HepG2 (cell line): ENCODE measurements at regions not wholly inside any gene's neighbourhood (a gene's known extent, or its start where the extent isn't known, plus 50 kb on each side); places are given as distances from the start of the nearest gene placed in this dataset.

ENCODE experiments used
- ATAC-seq: fragments of 200-7000 bp; cut with Tn5 transposase; 3 replicates; pipeline ENCODE4 v1.9.1; 2020; ENCODE audit warnings: mild to moderate bottlenecking, moderate library complexity
- BruUV-seq: library from RNA; stranded (reverse); fragments of 400-500 nt; replicated peaks from 2 replicates; lab custom pipeline; 2021; lab: Mats Ljungman, UMichigan
- CTCF ChIA-PET: fragments of 300-600 bp; formaldehyde crosslinking; extraction: SDS; loops from one replicate; lab custom pipeline; 2021; ENCODE audit warnings: low total read pairs, inconsistent platforms, low intra/inter-chr PET ratio; lab: Yijun Ruan, JAX
- POLR2A ChIA-PET: fragments of 350-600 bp; sonication (Branson Sonifier 250); formaldehyde crosslinking; loops from one replicate; lab custom pipeline; 2020; ENCODE audit warnings: antibody characterized with exemption, inconsistent platforms; lab: Yijun Ruan, JAX
- DNase-seq: peaks from one replicate; pipeline ENCODE4 v3.0.0-alpha.2; 2015; ENCODE audit warnings: low spot score
- FAIRE-seq: peaks from 3 replicates; lab custom pipeline; 2011; peaks lifted over from hg19 to GRCh38; lab: Jason Lieb, UNC
- H2AFZ ChIP-seq: one replicate; pipeline ENCODE4 v1.6.1; 2011; ENCODE audit warnings: low read length, inconsistent platforms
- H3K27ac ChIP-seq: fragments of 300-600 bp; 3 replicates; pipeline ENCODE4 v1.8.0; 2011; ENCODE audit warnings: mixed run types, mild to moderate bottlenecking, mixed read lengths, low read length, inconsistent platforms; ENCODE audit not compliant: insufficient read depth; ENCODE audit errors: extremely low read length
- H3K27me3 ChIP-seq, 2 experiments: fragments of 200-600 bp in 1 of 2; 2 replicates in 1 of 2; 3 replicates in 1 of 2; pipeline versions ENCODE4 v1.6.0 to v1.8.0; 2011; ENCODE audit warnings: low read length in 2 of 2, mild to moderate bottlenecking in 2 of 2, moderate library complexity in 2 of 2, inconsistent platforms in 1 of 2; ENCODE audit not compliant: insufficient read depth in 2 of 2, control insufficient read depth in 1 of 2
- H3K36me3 ChIP-seq, 2 experiments: fragments of 200-600 bp in 1 of 2; replicated peaks in 1 of 2; 2 replicates in 1 of 2; 3 replicates in 1 of 2; pipeline versions ENCODE4 v1.5.1 to v1.8.0; 2011; ENCODE audit warnings: low read length in 2 of 2, inconsistent platforms in 1 of 2; ENCODE audit not compliant: insufficient read depth in 2 of 2, control insufficient read depth in 1 of 2
- H3K4me1 ChIP-seq: 2 replicates; pipeline ENCODE4 v1.5.1; 2012; ENCODE audit warnings: low read length, inconsistent platforms; ENCODE audit not compliant: insufficient read depth
- H3K4me2 ChIP-seq: 2 replicates; pipeline ENCODE4 v1.6.0; 2011; ENCODE audit warnings: low read depth, low read length, inconsistent platforms
- H3K4me3 ChIP-seq, 3 experiments: fragments of 200-600 bp in 1 of 3; sonication (generic), shearing (Covaris generic) in 1 of 3; replicated peaks in 1 of 3; 2 replicates each; pipeline ENCODE4 v1.5.1; 2011 to 2016; ENCODE audit warnings: low read length in 3 of 3, inconsistent platforms in 2 of 3, low read depth in 2 of 3, mild to moderate bottlenecking in 2 of 3, control low read depth in 1 of 3, mixed read lengths in 1 of 3; ENCODE audit not compliant: insufficient read depth in 1 of 3
- H3K79me2 ChIP-seq: one replicate; pipeline ENCODE4 v1.6.1; 2011; ENCODE audit warnings: low read length, inconsistent platforms; ENCODE audit not compliant: insufficient read depth
- H3K9ac ChIP-seq: 2 replicates; pipeline ENCODE4 v1.6.0; 2011; ENCODE audit warnings: mild to moderate bottlenecking, low read depth, low read length, inconsistent platforms; ENCODE audit not compliant: insufficient read depth
- H3K9me3 ChIP-seq: 2 replicates; pipeline ENCODE4 v1.5.1; 2012; ENCODE audit warnings: mild to moderate bottlenecking, low read length
- H4K20me1 ChIP-seq: 2 replicates; pipeline ENCODE4 v1.6.0; 2011; ENCODE audit warnings: inconsistent platforms, mild to moderate bottlenecking, low read length, moderate library complexity; ENCODE audit not compliant: insufficient read depth
- ELF3 ChIP-seq: IDR thresholded peaks from 2 replicates; pipeline ENCODE4 v1.6.1; 2016; ENCODE audit warnings: missing genetic modification reagents, missing compliant biosample characterization
- GTF2F1 ChIP-seq: fragments of 150-350 bp; IDR thresholded peaks from 2 replicates; pipeline ENCODE4 v1.6.1; 2014; ENCODE audit warnings: low read length
- HBP1 ChIP-seq: IDR thresholded peaks from 2 replicates; pipeline ENCODE4 v1.6.1; 2016; ENCODE audit warnings: low read depth, control low read depth
- HDAC1 ChIP-seq: sonication (generic); formaldehyde crosslinking; IDR thresholded peaks from 2 replicates; pipeline ENCODE4 v1.5.1; 2020; ENCODE audit warnings: mild to moderate bottlenecking, missing genetic modification reagents
- HOXA9 ChIP-seq: sonication (generic); formaldehyde crosslinking; IDR thresholded peaks from 2 replicates; pipeline ENCODE4 v1.8.1; 2022; ENCODE audit warnings: missing genetic modification reagents, mild to moderate bottlenecking, moderate library complexity, borderline replicate concordance
- MAFF ChIP-seq: IDR thresholded peaks from 2 replicates; pipeline ENCODE4 v1.6.1; 2011; ENCODE audit warnings: low read depth, low read length, improper control_type of control experiment
- NCOA1 ChIP-seq: sonication (generic); formaldehyde crosslinking; IDR thresholded peaks from 2 replicates; pipeline ENCODE4 v1.9.0; 2021; ENCODE audit warnings: missing genetic modification reagents
- NFATC3 ChIP-seq: sonication (generic); formaldehyde crosslinking; IDR thresholded peaks from 2 replicates; pipeline ENCODE4 v1.5.1; 2020; ENCODE audit warnings: mild to moderate bottlenecking, missing genetic modification reagents
- PLRG1 ChIP-seq: fragments of 450-650 bp; conservative IDR thresholded peaks from 2 replicates; pipeline ENCODE4 v1.6.1; 2016
- SOX5 ChIP-seq: IDR thresholded peaks from 2 replicates; pipeline ENCODE4 v1.6.1; 2016; ENCODE audit warnings: borderline replicate concordance
- TMF1 ChIP-seq: sonication (generic); formaldehyde crosslinking; IDR thresholded peaks from 2 replicates; pipeline ENCODE4 v1.8.1; 2022; ENCODE audit warnings: low read depth, missing genetic modification reagents
- ZNF10 ChIP-seq: sonication (generic); formaldehyde crosslinking; IDR thresholded peaks from 2 replicates; pipeline ENCODE4 v1.4.0; 2020; ENCODE audit warnings: mild to moderate bottlenecking, low read depth, missing genetic modification reagents, borderline replicate concordance
- ZNF367 ChIP-seq: sonication (generic); formaldehyde crosslinking; IDR thresholded peaks from 2 replicates; pipeline ENCODE4 v1.4.0; 2020; ENCODE audit warnings: missing genetic modification reagents, borderline replicate concordance
- ZNF589 ChIP-seq: sonication (generic); formaldehyde crosslinking; conservative IDR thresholded peaks from 2 replicates; pipeline ENCODE4 v1.8.0; 2022; ENCODE audit warnings: mild to moderate bottlenecking, moderate library complexity, missing genetic modification reagents
- ZNF619 ChIP-seq: sonication (generic); formaldehyde crosslinking; IDR thresholded peaks from 2 replicates; pipeline ENCODE4 v1.4.0; 2020; ENCODE audit warnings: mild to moderate bottlenecking, missing genetic modification reagents
- ZNF749 ChIP-seq: sonication (generic); formaldehyde crosslinking; IDR thresholded peaks from 2 replicates; pipeline ENCODE4 v1.8.0; 2022; ENCODE audit warnings: mild to moderate bottlenecking, missing genetic modification reagents, moderate library complexity, borderline replicate concordance
- WGBS: methylation state at CpG from one replicate; pipeline ENCODE4 v1.1.6; 2017; ENCODE audit warnings: low lambda C conversion rate; 5-methylcytosine and 5-hydroxymethylcytosine counted together
- in situ Hi-C: cut with HindIII; loops from 2 replicates; pipeline ENCODE4 v1.10.0; 2017; ENCODE audit warnings: low pct_unique_long_range_greater_than_20kb; ENCODE audit not compliant: extremely low pct_ligation_motif_present
- intact Hi-C: fragments of 100-400 bp; cut with micrococcal nuclease; formaldehyde crosslinking; loops from one replicate; pipeline ENCODE4 v1.10.0; 2022; ENCODE audit not compliant: unreplicated experiment
- TF ChIP-seq, protein P1 (sequence below): sonication (generic); formaldehyde crosslinking; IDR thresholded peaks from 2 replicates; pipeline ENCODE4 v1.4.0; 2020; ENCODE audit warnings: missing genetic modification reagents
- TF ChIP-seq, protein P2 (sequence below): sonication (generic); formaldehyde crosslinking; IDR thresholded peaks from 2 replicates; pipeline ENCODE4 v1.5.1; 2020; ENCODE audit warnings: missing genetic modification reagents, mild to moderate bottlenecking, borderline replicate concordance
- TF ChIP-seq, protein P3 (sequence below): sonication (generic); formaldehyde crosslinking; IDR thresholded peaks from 2 replicates; pipeline ENCODE4 v1.4.0; 2020; ENCODE audit warnings: missing genetic modification reagents
- TF ChIP-seq, protein P4 (sequence below): sonication (generic); formaldehyde crosslinking; IDR thresholded peaks from 2 replicates; pipeline ENCODE4 v1.8.0; 2022; ENCODE audit warnings: missing genetic modification reagents, mild to moderate bottlenecking, inconsistent platforms, borderline replicate concordance

GRCh38 chr13:111865046-111865445 lies 201.9 kb upstream of the SOX1 start:
- H4K20me1 ChIP-seq: no peaks in the 10 kb centered on the region
- ChIA-PET CTCF (no interaction called here), POLR2A (no interaction called here)
- in situ Hi-C loops: no loop called here
- WGBS: 52% methylated on average over 7 of the region's 7 CpGs
- no peak for FAIRE-seq
- no peak overlapping the region for H2AFZ ChIP-seq
- H3K27me3 ChIP-seq: peaks cover 2 to 34% of the 10 kb centered on the region in 2 experiments; a peak in 3 of 5 replicates
- no peak overlapping the region for H3K4me2 ChIP-seq
- no TSS peak for BruUV-seq
- no peak for ATAC-seq
- H3K4me3 ChIP-seq: no peak overlapping the region
- no peak for TF ChIP-seq NCOA1 (CRISPR knock-in tag)
- no peak for TF ChIP-seq HOXA9
- TF ChIP-seq ELF3 (CRISPR knock-in tag): no peak
- no peak for TF ChIP-seq ZNF619
- no peak for TF ChIP-seq HDAC1
- TF ChIP-seq MAFF: no peak
- no peak for TF ChIP-seq NFATC3 (CRISPR knock-in tag)
- no peak for TF ChIP-seq PLRG1
- TF ChIP-seq GTF2F1: no peak
- TF ChIP-seq ZNF367 (CRISPR knock-in tag): no peak
- TF ChIP-seq, protein P1, sequence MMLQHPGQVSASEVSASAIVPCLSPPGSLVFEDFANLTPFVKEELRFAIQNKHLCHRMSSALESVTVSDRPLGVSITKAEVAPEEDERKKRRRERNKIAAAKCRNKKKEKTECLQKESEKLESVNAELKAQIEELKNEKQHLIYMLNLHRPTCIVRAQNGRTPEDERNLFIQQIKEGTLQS (CRISPR knock-in tag): no peak
- no peak for TF ChIP-seq SOX5 (CRISPR knock-in tag)
- no peak for TF ChIP-seq TMF1 (CRISPR knock-in tag)
- TF ChIP-seq ZNF749 (CRISPR knock-in tag): no peak
- no peak for TF ChIP-seq ZNF10 (CRISPR knock-in tag)
- TF ChIP-seq, protein P2, sequence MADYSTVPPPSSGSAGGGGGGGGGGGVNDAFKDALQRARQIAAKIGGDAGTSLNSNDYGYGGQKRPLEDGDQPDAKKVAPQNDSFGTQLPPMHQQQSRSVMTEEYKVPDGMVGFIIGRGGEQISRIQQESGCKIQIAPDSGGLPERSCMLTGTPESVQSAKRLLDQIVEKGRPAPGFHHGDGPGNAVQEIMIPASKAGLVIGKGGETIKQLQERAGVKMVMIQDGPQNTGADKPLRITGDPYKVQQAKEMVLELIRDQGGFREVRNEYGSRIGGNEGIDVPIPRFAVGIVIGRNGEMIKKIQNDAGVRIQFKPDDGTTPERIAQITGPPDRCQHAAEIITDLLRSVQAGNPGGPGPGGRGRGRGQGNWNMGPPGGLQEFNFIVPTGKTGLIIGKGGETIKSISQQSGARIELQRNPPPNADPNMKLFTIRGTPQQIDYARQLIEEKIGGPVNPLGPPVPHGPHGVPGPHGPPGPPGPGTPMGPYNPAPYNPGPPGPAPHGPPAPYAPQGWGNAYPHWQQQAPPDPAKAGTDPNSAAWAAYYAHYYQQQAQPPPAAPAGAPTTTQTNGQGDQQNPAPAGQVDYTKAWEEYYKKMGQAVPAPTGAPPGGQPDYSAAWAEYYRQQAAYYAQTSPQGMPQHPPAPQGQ (CRISPR knock-in tag): no peak
- no peak for TF ChIP-seq ZNF589
- TF ChIP-seq, protein P3, sequence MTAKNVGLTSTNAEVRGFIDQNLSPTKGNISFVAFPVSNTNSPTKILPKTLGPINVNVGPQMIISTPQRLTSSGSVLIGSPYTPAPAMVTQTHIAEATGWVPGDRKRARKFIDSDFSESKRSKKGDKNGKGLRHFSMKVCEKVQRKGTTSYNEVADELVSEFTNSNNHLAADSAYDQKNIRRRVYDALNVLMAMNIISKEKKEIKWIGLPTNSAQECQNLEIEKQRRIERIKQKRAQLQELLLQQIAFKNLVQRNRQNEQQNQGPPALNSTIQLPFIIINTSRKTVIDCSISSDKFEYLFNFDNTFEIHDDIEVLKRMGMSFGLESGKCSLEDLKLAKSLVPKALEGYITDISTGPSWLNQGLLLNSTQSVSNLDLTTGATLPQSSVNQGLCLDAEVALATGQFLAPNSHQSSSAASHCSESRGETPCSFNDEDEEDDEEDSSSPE: no peak
- no peak for TF ChIP-seq HBP1 (CRISPR knock-in tag)
- TF ChIP-seq, protein P4, sequence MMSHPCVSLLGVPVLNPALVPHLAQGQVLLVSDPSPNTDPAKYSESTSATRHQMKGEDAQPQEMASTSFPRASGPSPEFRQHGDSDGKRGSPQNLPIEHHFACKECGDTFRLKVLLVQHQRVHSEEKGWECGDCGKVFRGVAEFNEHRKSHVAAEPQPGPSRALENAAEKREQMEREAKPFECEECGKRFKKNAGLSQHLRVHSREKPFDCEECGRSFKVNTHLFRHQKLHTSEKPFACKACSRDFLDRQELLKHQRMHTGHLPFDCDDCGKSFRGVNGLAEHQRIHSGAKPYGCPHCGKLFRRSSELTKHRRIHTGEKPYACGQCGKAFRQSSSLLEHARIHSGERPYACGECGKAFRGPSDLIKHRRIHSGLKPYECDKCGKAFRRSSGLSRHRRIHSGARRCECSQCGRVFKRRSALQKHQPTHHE (CRISPR knock-in tag): no peak
- intact Hi-C loops: no loop called here
- H3K9me3 ChIP-seq: no peaks in the 10 kb centered on the region
- H3K36me3 ChIP-seq: no peaks in the 10 kb centered on the region
- DNase-seq: no peak
- no peak overlapping the region for H3K9ac ChIP-seq
- no peaks in the 10 kb centered on the region for H3K79me2 ChIP-seq
- H3K27ac ChIP-seq: no peak overlapping the region
- H3K4me1 ChIP-seq: no peaks in the 10 kb centered on the region
